Heart right ventricle (tissue), 16 donors: ENCODE measurements at regions not wholly inside any gene's neighbourhood (a gene's known extent, or its start where the extent isn't known, plus 50 kb on each side); places are given as distances from the start of the nearest gene placed in this dataset.

Experiments
- ATAC-seq, 8 donors: fragments of 200-7000 bp; cut with Tn5 transposase; one replicate each; pipeline ENCODE4 v1.9.1; 2020; ENCODE audit warnings: mild to moderate bottlenecking in 8 of 8, moderate library complexity in 8 of 8, moderate number of reproducible peaks in 1 of 8
- DNase-seq, 2 donors: peaks; one replicate each; pipeline ENCODE4 v3.0.0-alpha.2; 2020
- H3K27ac ChIP-seq, 10 donors: fragments of 200-600 bp; sonication (generic) in 2 of 10; one replicate each; pipeline versions ENCODE4 v1.5.0 to v1.8.0; 2020 to 2022; ENCODE audit warnings: mild to moderate bottlenecking in 3 of 10
- H3K27me3 ChIP-seq, 7 donors: fragments of 200-600 bp; one replicate each; pipeline ENCODE4 v1.8.0; 2021 to 2022; ENCODE audit warnings: mild to moderate bottlenecking in 2 of 7
- H3K36me3 ChIP-seq, 9 donors: fragments of 200-600 bp; sonication (generic) in 1 of 9; one replicate each; pipeline versions ENCODE4 v1.5.0 to v1.8.0; 2020 to 2022; ENCODE audit warnings: mild to moderate bottlenecking in 2 of 9
- H3K4me1 ChIP-seq, 9 donors: fragments of 200-600 bp; sonication (generic) in 1 of 9; one replicate each; pipeline versions ENCODE4 v1.5.0 to v1.8.0; 2020 to 2022; ENCODE audit warnings: mild to moderate bottlenecking in 4 of 9
- H3K4me3 ChIP-seq, 10 donors: fragments of 200-600 bp; sonication (generic) in 2 of 10; one replicate each; pipeline versions ENCODE4 v1.5.0 to v1.8.0; 2020 to 2022; ENCODE audit warnings: mild to moderate bottlenecking in 7 of 10, moderate library complexity in 2 of 10
- H3K9me3 ChIP-seq, 11 donors: fragments of 200-600 bp in 10 of 11; sonication (generic) in 2 of 11; one replicate each; pipeline versions ENCODE4 v1.5.0 to v1.8.0; 2013 to 2022; ENCODE audit warnings: mild to moderate bottlenecking in 2 of 11, control low read depth in 1 of 11, moderate library complexity in 1 of 11
- WGBS, 2 donors: extraction: QIAGEN DNeasy Blood & Tissue Kit; methylation state at CpG; one replicate each; pipeline ENCODE4 v1.1.7; 2013; ENCODE audit warnings: inconsistent platforms in 1 of 2; 5-methylcytosine and 5-hydroxymethylcytosine counted together
- intact Hi-C, 10 donors: fragments of 100-400 bp; cut with DNase I; formaldehyde crosslinking; loops; one replicate each; pipeline versions ENCODE4 v1.11.1 to v1.14.2; 2022
- TF ChIP-seq, protein P1 (sequence below), 9 donors: fragments of 200-600 bp; sonication (generic) in 2 of 9; IDR thresholded peaks; one replicate each; pipeline versions ENCODE4 v1.5.0 to v1.8.0; 2021 to 2022; ENCODE audit warnings: antibody characterized with exemption in 9 of 9, mild to moderate bottlenecking in 5 of 9, moderate library complexity in 1 of 9
- donor health status: Arrhythmogenic right ventricular cardiomyopathy.
- donor health status: ischemic (EF 13 %, LVEDD 7.1; RV severe dilation, severe dysfunction).
- donor health status: healthy with polysubstance abuse.
- donor health status: DM: no; HTN: yes; CAD: no.
- donor health status: DM: no; HTN: no; CAD: no.
- donor health status: ischemic (EF 25% LVEDD 6.9; RV normal size, moderate dysfunction).
- donor health status: ischemic (EF 25% LVEDD 5.7; RV mildly dilated, moderate dysfunction).
- donor health status: healthy.
- donor health status: DM: yes; HTN: yes; CAD: no.
- donor health status: Ischemic cardiomyopathy.
- donor health status: ischemic (EF 35%, LVEDD 5.7; RV mildly dilated, moderate dysfunction).
- donor health status: nonischemic (EF 11% LVEDD 7.7; RV severe dilation, severe dysfunction).
- donor health status: DM: yes; HTN: yes; CAD: no.
- donor health status: PGD.
- donor health status: ischemic (EF 29% LVEDD 5.4; RV normal size, mild dysfunction).
- donor health status: nonischemic (EF 23%, LVEDD 6.1; RV moderate dilation, normal function).

- no peak for ATAC-seq
- intact Hi-C loops, result no loop called here
- DNase-seq, result no peak
- no peaks in the 10 kb centered on the region for H3K36me3 ChIP-seq
- H3K27ac ChIP-seq, result no peak overlapping the region
- H3K4me3 ChIP-seq, result no peak overlapping the region
- TF ChIP-seq, protein P1, sequence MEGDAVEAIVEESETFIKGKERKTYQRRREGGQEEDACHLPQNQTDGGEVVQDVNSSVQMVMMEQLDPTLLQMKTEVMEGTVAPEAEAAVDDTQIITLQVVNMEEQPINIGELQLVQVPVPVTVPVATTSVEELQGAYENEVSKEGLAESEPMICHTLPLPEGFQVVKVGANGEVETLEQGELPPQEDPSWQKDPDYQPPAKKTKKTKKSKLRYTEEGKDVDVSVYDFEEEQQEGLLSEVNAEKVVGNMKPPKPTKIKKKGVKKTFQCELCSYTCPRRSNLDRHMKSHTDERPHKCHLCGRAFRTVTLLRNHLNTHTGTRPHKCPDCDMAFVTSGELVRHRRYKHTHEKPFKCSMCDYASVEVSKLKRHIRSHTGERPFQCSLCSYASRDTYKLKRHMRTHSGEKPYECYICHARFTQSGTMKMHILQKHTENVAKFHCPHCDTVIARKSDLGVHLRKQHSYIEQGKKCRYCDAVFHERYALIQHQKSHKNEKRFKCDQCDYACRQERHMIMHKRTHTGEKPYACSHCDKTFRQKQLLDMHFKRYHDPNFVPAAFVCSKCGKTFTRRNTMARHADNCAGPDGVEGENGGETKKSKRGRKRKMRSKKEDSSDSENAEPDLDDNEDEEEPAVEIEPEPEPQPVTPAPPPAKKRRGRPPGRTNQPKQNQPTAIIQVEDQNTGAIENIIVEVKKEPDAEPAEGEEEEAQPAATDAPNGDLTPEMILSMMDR (IDR thresholded peaks at IDR 0.05), result no peak
- H3K4me1 ChIP-seq, result no peaks in the 10 kb centered on the region
- H3K27me3 ChIP-seq, result no peaks in the 10 kb centered on the region
- H3K9me3 ChIP-seq, result peaks cover 0 to 18% (median 0%) of the 10 kb centered on the region in 11 donors
These were observed 201.8 kb upstream of the WDFY3 start for GRCh38 chr4:85168234-85168834.

DNA sequence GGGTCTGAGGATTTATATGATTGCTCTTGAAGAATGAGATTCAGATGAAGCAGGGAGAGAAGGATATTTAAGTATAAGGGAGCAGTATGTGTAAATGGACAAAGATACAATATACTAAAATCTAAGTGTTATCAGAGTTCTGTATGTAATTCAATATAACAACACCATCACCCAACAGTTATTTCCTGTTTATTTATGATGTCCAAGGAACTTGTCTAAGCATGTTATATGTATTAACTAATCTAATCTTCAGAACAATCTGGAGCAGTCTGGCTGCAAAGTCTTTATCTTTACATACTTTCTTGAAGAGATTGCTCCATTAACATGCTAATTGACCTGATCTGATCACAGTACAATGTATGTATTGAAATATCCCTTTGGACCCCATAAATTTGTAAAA, 203.8 kb upstream of the WDFY3 start:
- TF ChIP-seq, protein P1 (IDR thresholded peaks at IDR 0.05), result no peak
- ATAC-seq (no peak), DNase-seq (no peak)
- H3K27ac ChIP-seq, result no peak overlapping the region
- no peaks in the 10 kb centered on the region for H3K4me1 ChIP-seq
- H3K27me3 ChIP-seq, result no peaks in the 10 kb centered on the region
- H3K9me3 ChIP-seq, result peaks cover 0 to 15% (median 0%) of the 10 kb centered on the region in 11 donors
- no peaks in the 10 kb centered on the region for H3K36me3 ChIP-seq
- intact Hi-C loops, result no loop called here
- H3K4me3 ChIP-seq, result no peak overlapping the region

- no peak overlapping the region for H3K27ac ChIP-seq
- TF ChIP-seq, protein P1 (IDR thresholded peaks at IDR 0.05), result no peak
- H3K27me3 ChIP-seq, result no peaks in the 10 kb centered on the region
- peaks cover 0 to 17% (median 0%) of the 10 kb centered on the region in 11 donors for H3K9me3 ChIP-seq
- no peak for DNase-seq
- ATAC-seq, result no peak
- 49 to 97% methylated on average over 1 of the region's 1 CpG for WGBS, 2 donors
- no peak overlapping the region for H3K4me3 ChIP-seq
- intact Hi-C loops, result no loop called here
- no peaks in the 10 kb centered on the region for H3K36me3 ChIP-seq
- H3K4me1 ChIP-seq, result no peaks in the 10 kb centered on the region
These were observed 208.7 kb upstream of the WDFY3 start for GRCh38 chr4:85175190-85175589.

DNA sequence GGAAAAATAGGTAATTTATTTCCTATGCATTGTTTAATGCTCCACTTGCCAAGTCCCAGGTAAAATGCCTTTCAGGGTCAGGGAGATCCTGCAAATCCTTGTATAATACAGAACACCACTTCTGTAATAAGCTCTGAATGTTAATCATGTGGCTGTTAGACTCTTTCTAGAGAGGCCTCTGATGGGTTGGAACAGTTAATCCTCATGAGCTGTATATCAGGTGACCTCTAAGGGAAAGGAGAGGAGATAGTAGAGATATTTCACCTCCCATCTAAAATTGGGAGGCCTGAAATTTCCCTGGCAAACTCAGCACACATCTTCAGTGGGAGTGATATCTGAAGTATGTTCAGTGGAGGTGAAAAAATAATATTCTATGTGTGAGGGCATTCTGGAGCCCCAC, 210.6 kb upstream of the WDFY3 start:
- ATAC-seq (no peak), DNase-seq (no peak)
- peaks cover 0 to 17% (median 0%) of the 10 kb centered on the region in 11 donors for H3K9me3 ChIP-seq
- H3K27ac ChIP-seq, result no peak overlapping the region
- no peak overlapping the region for H3K4me3 ChIP-seq
- no peaks in the 10 kb centered on the region for H3K36me3 ChIP-seq
- H3K4me1 ChIP-seq, result no peaks in the 10 kb centered on the region
- H3K27me3 ChIP-seq, result no peaks in the 10 kb centered on the region
- TF ChIP-seq, protein P1 (IDR thresholded peaks at IDR 0.05), result no peak
- intact Hi-C loops, result no loop called here
